K562 (cell line): ENCODE measurements at regions not wholly inside any gene's neighbourhood (a gene's known extent, or its start where the extent isn't known, plus 50 kb on each side); places are given as distances from the start of the nearest gene placed in this dataset.

Source experiments
- DNMT1 ChIP-seq: fragments of 450-650 bp; IDR thresholded peaks from 2 replicates; pipeline ENCODE4 v1.6.1; 2016; ENCODE audit warnings: antibody characterized with exemption, mild to moderate bottlenecking
- ETV6 ChIP-seq, 3 experiments: fragments of 150-350 bp in 1 of 3; sonication (generic) in 1 of 3; formaldehyde crosslinking in 1 of 3; IDR thresholded peaks; 2 replicates each; pipeline versions ENCODE4 v1.6.1 to v1.8.0; 2014 to 2022; ENCODE audit warnings: borderline replicate concordance in 2 of 3, low read depth in 2 of 3, antibody characterized with exemption in 1 of 3, low read length in 1 of 3, mild to moderate bottlenecking in 1 of 3, missing genetic modification reagents in 1 of 3
- NFIX ChIP-seq: fragments of 250-450 bp; sonication (Bioruptor Pico); IDR thresholded peaks from 2 replicates; pipeline ENCODE4 v1.4.0; 2020; ENCODE audit warnings: low read depth, mild to moderate bottlenecking, moderate library complexity
- POLR2A ChIP-seq: fragments of 450-650 bp; conservative IDR thresholded peaks from 2 replicates; pipeline ENCODE4 v1.6.1; 2016
- SMC3 ChIP-seq: conservative IDR thresholded peaks from 2 replicates; pipeline ENCODE4 v1.6.1; 2011; ENCODE audit warnings: low read depth, low read length, improper control_type of control experiment; ENCODE audit not compliant: insufficient read depth
- TOE1 ChIP-seq, 2 experiments: fragments of 450-650 bp in 1 of 2; sonication (generic) in 1 of 2; formaldehyde crosslinking in 1 of 2; IDR thresholded peaks; 2 replicates each; pipeline versions ENCODE4 v1.7.1 to v1.8.0; 2016 to 2022; ENCODE audit warnings: borderline replicate concordance in 2 of 2, mild to moderate bottlenecking in 2 of 2, antibody characterized with exemption in 1 of 2, inconsistent platforms in 1 of 2, low read depth in 1 of 2, missing genetic modification reagents in 1 of 2, moderate library complexity in 1 of 2
- ZFX ChIP-seq: sonication (generic); formaldehyde crosslinking; IDR thresholded peaks from 2 replicates; pipeline ENCODE4 v1.8.0; 2022; ENCODE audit warnings: mild to moderate bottlenecking, missing genetic modification reagents, moderate library complexity
- ZKSCAN1 ChIP-seq: fragments of 150-350 bp; IDR thresholded peaks from 2 replicates; pipeline ENCODE4 v1.6.1; 2016; ENCODE audit warnings: low read depth, low read length
- TF ChIP-seq, protein P1 (sequence below), 3 experiments: IDR thresholded peaks in 2 of 3; conservative IDR thresholded peaks in 1 of 3; 2 replicates each; pipeline ENCODE4 v1.5.1; 2011 to 2012; ENCODE audit warnings: low read length in 3 of 3, mild to moderate bottlenecking in 3 of 3, control low read depth in 2 of 3, improper control_type of control experiment in 1 of 3, inconsistent platforms in 1 of 3, low read depth in 1 of 3, mixed read lengths in 1 of 3, moderate library complexity in 1 of 3; ENCODE audit not compliant: insufficient read depth in 2 of 3
- TF ChIP-seq, protein P2 (sequence below), 2 experiments: fragments of 450-650 bp; formaldehyde crosslinking in 1 of 2; IDR thresholded peaks; 2 replicates each; pipeline versions ENCODE4 v1.4.0 to v1.6.1; 2014 to 2020; ENCODE audit warnings: mild to moderate bottlenecking in 2 of 2, borderline replicate concordance in 1 of 2, low read depth in 1 of 2
- TF ChIP-seq, protein P3 (sequence below): fragments of 450-650 bp; formaldehyde crosslinking; IDR thresholded peaks from 2 replicates; pipeline ENCODE4 v1.4.0; 2022; ENCODE audit warnings: missing genetic modification characterization

- TF ChIP-seq ZFX (CRISPR knock-in tag) = no peak
- TF ChIP-seq, protein P1, sequence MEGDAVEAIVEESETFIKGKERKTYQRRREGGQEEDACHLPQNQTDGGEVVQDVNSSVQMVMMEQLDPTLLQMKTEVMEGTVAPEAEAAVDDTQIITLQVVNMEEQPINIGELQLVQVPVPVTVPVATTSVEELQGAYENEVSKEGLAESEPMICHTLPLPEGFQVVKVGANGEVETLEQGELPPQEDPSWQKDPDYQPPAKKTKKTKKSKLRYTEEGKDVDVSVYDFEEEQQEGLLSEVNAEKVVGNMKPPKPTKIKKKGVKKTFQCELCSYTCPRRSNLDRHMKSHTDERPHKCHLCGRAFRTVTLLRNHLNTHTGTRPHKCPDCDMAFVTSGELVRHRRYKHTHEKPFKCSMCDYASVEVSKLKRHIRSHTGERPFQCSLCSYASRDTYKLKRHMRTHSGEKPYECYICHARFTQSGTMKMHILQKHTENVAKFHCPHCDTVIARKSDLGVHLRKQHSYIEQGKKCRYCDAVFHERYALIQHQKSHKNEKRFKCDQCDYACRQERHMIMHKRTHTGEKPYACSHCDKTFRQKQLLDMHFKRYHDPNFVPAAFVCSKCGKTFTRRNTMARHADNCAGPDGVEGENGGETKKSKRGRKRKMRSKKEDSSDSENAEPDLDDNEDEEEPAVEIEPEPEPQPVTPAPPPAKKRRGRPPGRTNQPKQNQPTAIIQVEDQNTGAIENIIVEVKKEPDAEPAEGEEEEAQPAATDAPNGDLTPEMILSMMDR (IDR thresholded peaks at IDR 0.05 in 2 of 3, conservative IDR thresholded peaks at IDR 0.05 in 1 of 3; ENCODE audit: insufficient read depth in 2 of 3, low read depth in 1 of 3, low read length in 3 of 3) = no peak
- no peak for TF ChIP-seq SMC3
- TF ChIP-seq NFIX = no peak
- no peak for TF ChIP-seq ZKSCAN1
- TF ChIP-seq ETV6 (IDR thresholded peaks at IDR 0.05; ENCODE audit: borderline replicate concordance in 1 of 2, low read depth in 2 of 2, low read length in 1 of 2) = no peak
- no peak for TF ChIP-seq ETV6 (CRISPR knock-in tag; IDR thresholded peaks at IDR 0.05; ENCODE audit: borderline replicate concordance)
- no peak for TF ChIP-seq DNMT1
- TF ChIP-seq, protein P2, sequence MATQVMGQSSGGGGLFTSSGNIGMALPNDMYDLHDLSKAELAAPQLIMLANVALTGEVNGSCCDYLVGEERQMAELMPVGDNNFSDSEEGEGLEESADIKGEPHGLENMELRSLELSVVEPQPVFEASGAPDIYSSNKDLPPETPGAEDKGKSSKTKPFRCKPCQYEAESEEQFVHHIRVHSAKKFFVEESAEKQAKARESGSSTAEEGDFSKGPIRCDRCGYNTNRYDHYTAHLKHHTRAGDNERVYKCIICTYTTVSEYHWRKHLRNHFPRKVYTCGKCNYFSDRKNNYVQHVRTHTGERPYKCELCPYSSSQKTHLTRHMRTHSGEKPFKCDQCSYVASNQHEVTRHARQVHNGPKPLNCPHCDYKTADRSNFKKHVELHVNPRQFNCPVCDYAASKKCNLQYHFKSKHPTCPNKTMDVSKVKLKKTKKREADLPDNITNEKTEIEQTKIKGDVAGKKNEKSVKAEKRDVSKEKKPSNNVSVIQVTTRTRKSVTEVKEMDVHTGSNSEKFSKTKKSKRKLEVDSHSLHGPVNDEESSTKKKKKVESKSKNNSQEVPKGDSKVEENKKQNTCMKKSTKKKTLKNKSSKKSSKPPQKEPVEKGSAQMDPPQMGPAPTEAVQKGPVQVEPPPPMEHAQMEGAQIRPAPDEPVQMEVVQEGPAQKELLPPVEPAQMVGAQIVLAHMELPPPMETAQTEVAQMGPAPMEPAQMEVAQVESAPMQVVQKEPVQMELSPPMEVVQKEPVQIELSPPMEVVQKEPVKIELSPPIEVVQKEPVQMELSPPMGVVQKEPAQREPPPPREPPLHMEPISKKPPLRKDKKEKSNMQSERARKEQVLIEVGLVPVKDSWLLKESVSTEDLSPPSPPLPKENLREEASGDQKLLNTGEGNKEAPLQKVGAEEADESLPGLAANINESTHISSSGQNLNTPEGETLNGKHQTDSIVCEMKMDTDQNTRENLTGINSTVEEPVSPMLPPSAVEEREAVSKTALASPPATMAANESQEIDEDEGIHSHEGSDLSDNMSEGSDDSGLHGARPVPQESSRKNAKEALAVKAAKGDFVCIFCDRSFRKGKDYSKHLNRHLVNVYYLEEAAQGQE (IDR thresholded peaks at IDR 0.05; ENCODE audit: borderline replicate concordance) = no peak
- TF ChIP-seq, protein P2 (CRISPR knock-in tag; IDR thresholded peaks at IDR 0.05; ENCODE audit: low read depth) = no peak
- TF ChIP-seq, protein P3, sequence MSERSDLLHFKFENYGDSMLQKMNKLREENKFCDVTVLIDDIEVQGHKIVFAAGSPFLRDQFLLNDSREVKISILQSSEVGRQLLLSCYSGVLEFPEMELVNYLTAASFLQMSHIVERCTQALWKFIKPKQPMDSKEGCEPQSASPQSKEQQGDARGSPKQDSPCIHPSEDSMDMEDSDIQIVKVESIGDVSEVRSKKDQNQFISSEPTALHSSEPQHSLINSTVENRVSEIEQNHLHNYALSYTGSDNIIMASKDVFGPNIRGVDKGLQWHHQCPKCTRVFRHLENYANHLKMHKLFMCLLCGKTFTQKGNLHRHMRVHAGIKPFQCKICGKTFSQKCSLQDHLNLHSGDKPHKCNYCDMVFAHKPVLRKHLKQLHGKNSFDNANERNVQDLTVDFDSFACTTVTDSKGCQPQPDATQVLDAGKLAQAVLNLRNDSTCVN (CRISPR knock-in tag) = no peak
- no peak for TF ChIP-seq POLR2A
- no peak for TF ChIP-seq TOE1 (IDR thresholded peaks at IDR 0.05; ENCODE audit: borderline replicate concordance)
- TF ChIP-seq TOE1 (CRISPR knock-in tag; IDR thresholded peaks at IDR 0.05; ENCODE audit: borderline replicate concordance, low read depth) = no peak
Observed at GRCh38 chr20:4304601-4305000, 55.5 kb upstream of the ADRA1D start.
